GM18508 (cell line): ENCODE measurements at regions not wholly inside any gene's neighbourhood (a gene's known extent, or its start where the extent isn't known, plus 50 kb on each side); places are given as distances from the start of the nearest gene placed in this dataset.
"Not testable (repeated sequence)": the region's sequence is repeated elsewhere in the genome, so short reads cannot be mapped to it uniquely, and the experiment has no call there.

Source experiments
- ATAC-seq: cut with Tn5 transposase; IDR thresholded peaks from one replicate; pipeline ENCODE4 v1.9.1; 2021; ENCODE audit warnings: moderate number of reproducible peaks; ENCODE audit not compliant: insufficient read depth, unreplicated experiment

GRCh38 chr4:28475381-28475780 is 1614.7 kb downstream of the STIM2 start:
- no peak for ATAC-seq

- ATAC-seq: no peak
These were observed 1619.0 kb downstream of the STIM2 start for GRCh38 chr4:28479666-28480065.

GRCh38 chr4:28481565-28481964 is 1620.9 kb downstream of the STIM2 start:
- ATAC-seq: no peak

GRCh38 chr4:28482580-28483270 is 1622.1 kb downstream of the STIM2 start:
- no peak for ATAC-seq

- no peak for ATAC-seq
These were observed 1627.4 kb downstream of the STIM2 start for GRCh38 chr4:28488021-28488420.

- no peak for ATAC-seq
These were observed 1630.0 kb downstream of the STIM2 start for GRCh38 chr4:28490669-28491068.

- no peak for ATAC-seq
These were observed 1644.4 kb downstream of the STIM2 start for GRCh38 chr4:28505064-28505463.

- ATAC-seq: no peak
These were observed 1648.0 kb downstream of the STIM2 start for GRCh38 chr4:28508636-28509035.

- not testable (repeated sequence) for ATAC-seq
These were observed 1654.1 kb downstream of the STIM2 start for GRCh38 chr4:28514766-28515165.

GRCh38 chr4:28518561-28519165 is 1658.0 kb downstream of the STIM2 start:
- no peak for ATAC-seq

- ATAC-seq: no peak
These were observed 1663.1 kb downstream of the STIM2 start for GRCh38 chr4:28523681-28524190.

- ATAC-seq: no peak
These were observed 1675.5 kb downstream of the STIM2 start for GRCh38 chr4:28536124-28536523.

- ATAC-seq: no peak
These were observed 1685.3 kb downstream of the STIM2 start for GRCh38 chr4:28545986-28546385.

- no peak for ATAC-seq
These were observed 1687.5 kb downstream of the STIM2 start for GRCh38 chr4:28548136-28548535.

- no peak for ATAC-seq
These were observed 1688.0 kb downstream of the STIM2 start for GRCh38 chr4:28548594-28548993.

GRCh38 chr4:28555866-28556265 is 1695.2 kb downstream of the STIM2 start:
- ATAC-seq: no peak

- ATAC-seq: no peak
These were observed 1697.1 kb downstream of the STIM2 start for GRCh38 chr4:28557755-28558154.

- no peak for ATAC-seq
These were observed 1698.3 kb downstream of the STIM2 start for GRCh38 chr4:28558895-28559294.

GRCh38 chr4:28562913-28563312 is 1702.3 kb downstream of the STIM2 start:
- ATAC-seq: no peak

- ATAC-seq: no peak
These were observed 1704.8 kb downstream of the STIM2 start for GRCh38 chr4:28565396-28565795.

- ATAC-seq: no peak
These were observed 1740.3 kb downstream of the STIM2 start for GRCh38 chr4:28600958-28601357.

GRCh38 chr4:28621591-28621990 is 1761.0 kb downstream of the STIM2 start:
- no peak for ATAC-seq
